Colonic mucosa (tissue), 4 donors: ENCODE measurements at regions not wholly inside any gene's neighbourhood (a gene's known extent, or its start where the extent isn't known, plus 50 kb on each side); places are given as distances from the start of the nearest gene placed in this dataset.

Experiments used
- DNase-seq: peaks from one replicate; pipeline ENCODE4 v3.0.0-alpha.2; 2020
- H3K27ac ChIP-seq: fragments of 200-600 bp; one replicate; pipeline ENCODE4 v1.8.0; 2021
- H3K27me3 ChIP-seq: fragments of 200-600 bp; one replicate; pipeline ENCODE4 v1.8.0; 2021
- H3K36me3 ChIP-seq: fragments of 200-600 bp; one replicate; pipeline ENCODE4 v1.8.0; 2021
- H3K4me1 ChIP-seq: fragments of 200-600 bp; one replicate; pipeline ENCODE4 v1.8.0; 2021; ENCODE audit warnings: mild to moderate bottlenecking
- H3K4me3 ChIP-seq: fragments of 200-600 bp; one replicate; pipeline ENCODE4 v1.8.0; 2021
- H3K9ac ChIP-seq, 2 donors: one replicate each; pipeline ENCODE4 v1.7.0; 2013; ENCODE audit warnings: control low read depth in 2 of 2, low read depth in 2 of 2, low read length in 2 of 2
- H3K9me3 ChIP-seq: fragments of 200-600 bp; one replicate; pipeline ENCODE4 v1.8.0; 2021
- intact Hi-C: fragments of 100-400 bp; cut with DNase I; formaldehyde crosslinking; loops from one replicate; pipeline ENCODE4 v1.14.1; 2022
- TF ChIP-seq, protein P1 (sequence below): fragments of 200-600 bp; IDR thresholded peaks from one replicate; pipeline ENCODE4 v1.8.0; 2022; ENCODE audit warnings: antibody characterized with exemption, mild to moderate bottlenecking
- donor health status: healthy.
- donor health status: DM: no; HTN: no; CAD: no.
- donor health status: DM: no; HTN: no; CAD: no.

GRCh38 chr5:17113174-17113958, 104.1 kb upstream of the BASP1 start:
- H3K27me3 ChIP-seq, result no peaks in the 10 kb centered on the region
- intact Hi-C loops, result no loop called here
- peak overlapping the region in 1 of 2 donors; percentile 34 for H3K9ac ChIP-seq
- no peaks in the 10 kb centered on the region for H3K4me1 ChIP-seq
- H3K4me3 ChIP-seq, result no peak overlapping the region
- H3K36me3 ChIP-seq, result no peaks in the 10 kb centered on the region
- TF ChIP-seq, protein P1, sequence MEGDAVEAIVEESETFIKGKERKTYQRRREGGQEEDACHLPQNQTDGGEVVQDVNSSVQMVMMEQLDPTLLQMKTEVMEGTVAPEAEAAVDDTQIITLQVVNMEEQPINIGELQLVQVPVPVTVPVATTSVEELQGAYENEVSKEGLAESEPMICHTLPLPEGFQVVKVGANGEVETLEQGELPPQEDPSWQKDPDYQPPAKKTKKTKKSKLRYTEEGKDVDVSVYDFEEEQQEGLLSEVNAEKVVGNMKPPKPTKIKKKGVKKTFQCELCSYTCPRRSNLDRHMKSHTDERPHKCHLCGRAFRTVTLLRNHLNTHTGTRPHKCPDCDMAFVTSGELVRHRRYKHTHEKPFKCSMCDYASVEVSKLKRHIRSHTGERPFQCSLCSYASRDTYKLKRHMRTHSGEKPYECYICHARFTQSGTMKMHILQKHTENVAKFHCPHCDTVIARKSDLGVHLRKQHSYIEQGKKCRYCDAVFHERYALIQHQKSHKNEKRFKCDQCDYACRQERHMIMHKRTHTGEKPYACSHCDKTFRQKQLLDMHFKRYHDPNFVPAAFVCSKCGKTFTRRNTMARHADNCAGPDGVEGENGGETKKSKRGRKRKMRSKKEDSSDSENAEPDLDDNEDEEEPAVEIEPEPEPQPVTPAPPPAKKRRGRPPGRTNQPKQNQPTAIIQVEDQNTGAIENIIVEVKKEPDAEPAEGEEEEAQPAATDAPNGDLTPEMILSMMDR, result no peak
- no peaks in the 10 kb centered on the region for H3K9me3 ChIP-seq
- no peak for DNase-seq
- no peak overlapping the region for H3K27ac ChIP-seq

DNA sequence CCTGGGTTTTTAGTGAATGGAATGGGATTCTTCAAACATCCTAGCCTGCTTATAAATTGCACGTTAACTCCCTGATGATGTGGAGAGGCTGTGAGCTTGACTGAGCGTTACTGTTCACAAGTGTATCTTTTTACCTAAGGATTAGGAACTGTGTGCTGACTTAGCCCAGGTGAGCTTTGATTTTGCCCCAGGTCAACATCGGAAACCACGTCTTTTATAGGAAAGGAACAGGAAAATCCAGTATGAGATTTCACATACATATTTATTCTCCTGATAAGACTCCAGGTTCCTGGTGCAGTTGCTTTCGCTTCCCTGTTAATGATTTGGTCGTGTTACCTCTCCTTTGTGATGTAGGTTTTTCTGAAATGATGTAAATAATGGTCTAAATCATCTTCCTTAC, 103.2 kb upstream of the BASP1 start:
- TF ChIP-seq, protein P1, result no peak
- Histone ChIP-seq H3K4me1 (no peaks in the 10 kb centered on the region), H3K36me3 (no peaks in the 10 kb centered on the region), H3K4me3 (no peak overlapping the region), H3K27me3 (no peaks in the 10 kb centered on the region), H3K9me3 (no peaks in the 10 kb centered on the region), H3K9ac (peak overlapping the region in 1 of 2 donors; percentile 34), H3K27ac (peak overlapping the region; percentile 8)
- peak; percentile 49 for DNase-seq
- intact Hi-C loops, result no loop called here

DNA sequence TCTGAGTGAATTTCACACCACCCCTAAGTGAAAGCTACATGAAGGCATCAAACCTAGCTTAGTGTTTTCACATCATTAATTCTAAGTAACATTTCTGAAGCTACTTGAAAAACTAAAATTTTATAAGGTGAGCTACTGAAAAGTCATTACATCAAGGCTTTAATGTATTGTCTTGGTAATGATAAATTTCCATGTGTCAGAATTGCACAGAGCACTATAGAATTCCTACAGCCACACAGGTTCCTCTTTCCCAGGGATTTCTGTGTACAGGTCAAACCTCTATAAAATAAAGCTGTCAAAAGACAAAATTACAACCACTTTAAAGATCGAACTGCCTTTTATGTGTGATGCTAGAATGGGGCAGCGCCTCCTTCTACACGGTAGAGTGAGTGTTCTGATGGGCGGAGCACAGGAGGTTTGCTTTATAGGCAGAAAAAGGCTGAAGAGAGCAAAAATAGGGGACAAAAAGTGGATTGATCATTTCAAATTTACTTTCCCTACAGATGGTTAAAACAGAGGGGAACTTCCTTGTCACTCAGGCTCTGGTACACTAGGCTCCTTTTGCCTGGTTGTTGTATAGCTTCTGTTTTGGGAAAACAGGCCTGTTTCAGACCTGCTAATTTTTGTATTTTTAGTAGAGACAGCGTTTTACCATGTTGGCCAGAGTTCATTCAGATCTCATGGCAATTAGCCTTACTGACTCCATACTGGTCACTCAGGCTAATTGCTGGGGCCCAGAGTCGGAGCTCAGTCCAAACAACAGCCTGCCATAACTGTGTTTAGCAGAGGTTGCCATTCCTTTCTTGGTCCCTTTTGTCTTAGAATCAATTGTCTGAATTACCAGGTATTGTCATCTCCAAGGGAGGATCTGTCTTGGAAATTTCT, 102.5 kb upstream of the BASP1 start:
- H3K9ac ChIP-seq, result no peak overlapping the region
- peak overlapping the region; percentile 23 for H3K27ac ChIP-seq
- H3K36me3 ChIP-seq, result no peaks in the 10 kb centered on the region
- TF ChIP-seq, protein P1, result no peak
- no peaks in the 10 kb centered on the region for H3K27me3 ChIP-seq
- H3K9me3 ChIP-seq, result no peaks in the 10 kb centered on the region
- no peaks in the 10 kb centered on the region for H3K4me1 ChIP-seq
- no peak overlapping the region for H3K4me3 ChIP-seq
- DNase-seq, result peak; percentile 44
- intact Hi-C loops, result no loop called here

- H3K9me3 ChIP-seq, result no peaks in the 10 kb centered on the region
- no peak overlapping the region for H3K27ac ChIP-seq
- no peaks in the 10 kb centered on the region for H3K36me3 ChIP-seq
- TF ChIP-seq, protein P1, result no peak
- intact Hi-C loops, result no loop called here
- no peaks in the 10 kb centered on the region for H3K4me1 ChIP-seq
- no peak overlapping the region for H3K9ac ChIP-seq
- no peaks in the 10 kb centered on the region for H3K27me3 ChIP-seq
- H3K4me3 ChIP-seq, result no peak overlapping the region
- no peak for DNase-seq
Observed at GRCh38 chr5:17115855-17116254, 101.6 kb upstream of the BASP1 start.

GRCh38 chr5:17118631-17119030, 98.8 kb upstream of the BASP1 start:
- Histone ChIP-seq H3K27ac (peak overlapping the region; percentile 44), H3K9ac (peak overlapping the region in 1 of 2 donors; percentile 19), H3K4me3 (no peak overlapping the region), H3K27me3 (no peaks in the 10 kb centered on the region), H3K9me3 (no peaks in the 10 kb centered on the region), H3K36me3 (no peaks in the 10 kb centered on the region), H3K4me1 (no peaks in the 10 kb centered on the region)
- TF ChIP-seq, protein P1, result no peak
- intact Hi-C loops, result no loop called here
- DNase-seq, result peak; percentile 67
